ENCODE measurements at regions not wholly inside any gene's neighbourhood (a gene's known extent, or its start where the extent isn't known, plus 50 kb on each side); places are given as distances from the start of the nearest gene placed in this dataset.

DNA sequence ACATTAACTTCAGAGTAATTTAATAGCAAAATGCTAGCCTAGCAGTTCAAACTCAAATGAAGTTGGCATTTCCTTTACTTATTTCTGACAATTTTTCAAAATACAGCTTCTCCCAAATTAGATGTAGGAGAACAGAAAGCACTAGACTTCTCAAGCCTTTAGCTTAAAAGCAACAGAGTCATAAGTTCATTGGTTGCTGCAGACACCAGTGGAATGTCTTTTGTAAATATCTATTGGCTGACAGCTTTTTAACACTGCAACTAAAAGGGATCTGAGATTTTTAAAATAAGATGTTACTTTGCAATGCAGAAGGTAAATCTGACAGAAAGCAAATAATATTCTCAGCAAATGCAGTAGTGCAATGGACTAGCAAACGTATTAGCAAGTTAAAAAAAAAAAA is 259.3 kb downstream of the TBL1XR1 start:
- Mint-ChIP-seq H3K27ac (ENCODE audit: unreplicated experiment) (no peak overlapping the region), H3K36me3 (ENCODE audit: low read depth, unreplicated experiment) (no peaks in the 10 kb centered on the region), H3K4me3 (ENCODE audit: unreplicated experiment) (no peak overlapping the region), H3K9me3 (ENCODE audit: unreplicated experiment) (no peaks in the 10 kb centered on the region), H3K27me3 (ENCODE audit: low read depth, unreplicated experiment) (no peaks in the 10 kb centered on the region), H3K4me1 (ENCODE audit: low read depth, unreplicated experiment) (peaks cover 3% of the 10 kb centered on the region)
- H3K4me3 ChIP-seq (ENCODE audit: insufficient read depth, low read depth, low read length), result no peak overlapping the region
- no peak overlapping the region for H3K27ac ChIP-seq (ENCODE audit: low read depth, low read length)
- H3K27me3 ChIP-seq (ENCODE audit: insufficient read depth, low read length), result no peaks in the 10 kb centered on the region
- H4K20me1 ChIP-seq (ENCODE audit: insufficient read depth, low read length), result no peaks in the 10 kb centered on the region
- FAIRE-seq (no peak), DNase-seq (ENCODE audit: low read depth) (no peak)
- no peak overlapping the region for H3K9ac ChIP-seq (ENCODE audit: low read length)
- no peaks in the 10 kb centered on the region for H3K79me2 ChIP-seq (ENCODE audit: insufficient read depth, low read length)
- H3K4me2 ChIP-seq (ENCODE audit: low read length), result no peak overlapping the region
- H3K9me3 ChIP-seq (ENCODE audit: insufficient read depth, low read depth, low read length), result no peaks in the 10 kb centered on the region
- H3K36me3 ChIP-seq (ENCODE audit: insufficient read depth, low read length), result no peaks in the 10 kb centered on the region
- no peaks in the 10 kb centered on the region for H3K4me1 ChIP-seq (ENCODE audit: insufficient read depth, low read length)
- no peak overlapping the region for H2AFZ ChIP-seq (ENCODE audit: low read depth, low read length)
- TF ChIP-seq, protein P1, sequence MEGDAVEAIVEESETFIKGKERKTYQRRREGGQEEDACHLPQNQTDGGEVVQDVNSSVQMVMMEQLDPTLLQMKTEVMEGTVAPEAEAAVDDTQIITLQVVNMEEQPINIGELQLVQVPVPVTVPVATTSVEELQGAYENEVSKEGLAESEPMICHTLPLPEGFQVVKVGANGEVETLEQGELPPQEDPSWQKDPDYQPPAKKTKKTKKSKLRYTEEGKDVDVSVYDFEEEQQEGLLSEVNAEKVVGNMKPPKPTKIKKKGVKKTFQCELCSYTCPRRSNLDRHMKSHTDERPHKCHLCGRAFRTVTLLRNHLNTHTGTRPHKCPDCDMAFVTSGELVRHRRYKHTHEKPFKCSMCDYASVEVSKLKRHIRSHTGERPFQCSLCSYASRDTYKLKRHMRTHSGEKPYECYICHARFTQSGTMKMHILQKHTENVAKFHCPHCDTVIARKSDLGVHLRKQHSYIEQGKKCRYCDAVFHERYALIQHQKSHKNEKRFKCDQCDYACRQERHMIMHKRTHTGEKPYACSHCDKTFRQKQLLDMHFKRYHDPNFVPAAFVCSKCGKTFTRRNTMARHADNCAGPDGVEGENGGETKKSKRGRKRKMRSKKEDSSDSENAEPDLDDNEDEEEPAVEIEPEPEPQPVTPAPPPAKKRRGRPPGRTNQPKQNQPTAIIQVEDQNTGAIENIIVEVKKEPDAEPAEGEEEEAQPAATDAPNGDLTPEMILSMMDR (IDR thresholded peaks at IDR 0.05; ENCODE audit: insufficient read depth, low read depth, low read length), result no peak
- no peak for TF ChIP-seq EZH2 (IDR thresholded peaks at IDR 0.05; ENCODE audit: insufficient read depth, low read length)

DNA sequence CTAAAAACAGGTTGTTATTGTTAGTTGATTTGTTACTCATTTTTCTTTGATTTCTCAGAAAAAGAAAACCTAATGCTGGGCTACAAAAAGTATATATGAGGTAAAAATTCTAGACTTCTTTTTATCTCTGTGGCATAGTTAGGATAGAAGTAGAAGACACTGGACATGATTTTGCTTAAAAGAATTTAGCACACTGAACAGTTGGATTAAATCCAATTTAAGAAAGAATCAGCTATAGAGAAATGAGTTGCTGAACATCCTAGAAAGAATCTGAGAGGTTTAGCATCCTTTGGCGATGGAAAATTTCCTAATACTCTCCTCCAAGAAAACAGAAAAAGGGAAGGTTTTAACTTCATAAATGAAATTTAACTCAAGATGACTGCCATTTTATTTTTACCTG is 259.7 kb downstream of the TBL1XR1 start:
- Mint-ChIP-seq H3K4me1 (ENCODE audit: low read depth, unreplicated experiment) (peaks cover 3% of the 10 kb centered on the region), H3K27ac (ENCODE audit: unreplicated experiment) (no peak overlapping the region), H3K4me3 (ENCODE audit: unreplicated experiment) (no peak overlapping the region), H3K27me3 (ENCODE audit: low read depth, unreplicated experiment) (no peaks in the 10 kb centered on the region), H3K9me3 (ENCODE audit: unreplicated experiment) (no peaks in the 10 kb centered on the region), H3K36me3 (ENCODE audit: low read depth, unreplicated experiment) (no peaks in the 10 kb centered on the region)
- DNase-seq (ENCODE audit: low read depth) (peak; percentile 64), FAIRE-seq (no peak)
- Histone ChIP-seq H3K4me2 (ENCODE audit: low read length) (no peak overlapping the region), H3K79me2 (ENCODE audit: insufficient read depth, low read length) (no peaks in the 10 kb centered on the region), H3K27me3 (ENCODE audit: insufficient read depth, low read length) (no peaks in the 10 kb centered on the region), H2AFZ (ENCODE audit: low read depth, low read length) (no peak overlapping the region), H3K4me1 (ENCODE audit: insufficient read depth, low read length) (no peaks in the 10 kb centered on the region), H3K9ac (ENCODE audit: low read length) (no peak overlapping the region), H3K27ac (ENCODE audit: low read depth, low read length) (no peak overlapping the region), H3K9me3 (ENCODE audit: insufficient read depth, low read depth, low read length) (no peaks in the 10 kb centered on the region), H3K4me3 (ENCODE audit: insufficient read depth, low read depth, low read length) (no peak overlapping the region), H3K36me3 (ENCODE audit: insufficient read depth, low read length) (no peaks in the 10 kb centered on the region), H4K20me1 (ENCODE audit: insufficient read depth, low read length) (no peaks in the 10 kb centered on the region)
- TF ChIP-seq EZH2 (IDR thresholded peaks at IDR 0.05; ENCODE audit: insufficient read depth, low read length), result no peak
- TF ChIP-seq, protein P1 (IDR thresholded peaks at IDR 0.05; ENCODE audit: insufficient read depth, low read depth, low read length), result no peak

DNA sequence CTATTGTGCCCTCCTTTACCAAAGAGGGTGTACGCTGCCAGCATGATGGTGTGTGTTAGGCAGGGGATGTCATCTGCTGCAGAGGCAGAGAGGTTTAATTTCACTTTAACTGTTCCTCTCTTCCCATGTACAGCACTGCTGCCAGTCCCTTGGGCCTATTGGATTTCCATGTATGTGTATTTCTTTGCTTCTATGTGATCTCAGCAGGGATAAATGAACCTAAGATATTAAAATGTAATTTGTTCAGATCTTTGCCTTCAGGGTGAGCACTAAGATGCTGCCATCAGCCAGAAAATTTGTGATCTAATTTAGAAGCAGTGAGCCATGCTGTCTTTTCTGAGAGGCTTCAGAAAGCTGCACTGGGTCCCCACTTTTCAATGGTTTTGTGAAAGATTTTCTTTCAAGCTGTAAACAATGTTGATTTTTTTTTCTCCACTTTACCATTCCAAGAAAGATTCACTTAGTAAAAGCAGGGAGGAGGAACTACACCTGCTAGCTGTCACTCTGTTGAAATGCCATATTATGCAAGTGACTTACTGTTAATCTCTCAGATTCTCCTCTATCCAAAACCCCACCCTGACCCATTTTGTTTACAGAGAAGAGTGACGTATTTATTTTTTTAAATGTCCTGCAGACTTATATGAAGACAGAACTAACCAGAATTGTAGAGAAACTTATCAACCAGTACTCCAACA is 261.9 kb downstream of the TBL1XR1 start:
- no peaks in the 10 kb centered on the region for H3K36me3 ChIP-seq (ENCODE audit: insufficient read depth, low read length)
- FAIRE-seq (no peak), DNase-seq (ENCODE audit: low read depth) (no peak)
- no peak overlapping the region for H2AFZ ChIP-seq (ENCODE audit: low read depth, low read length)
- no peaks in the 10 kb centered on the region for H3K36me3 Mint-ChIP-seq (ENCODE audit: low read depth, unreplicated experiment)
- H3K27me3 Mint-ChIP-seq (ENCODE audit: low read depth, unreplicated experiment), result no peaks in the 10 kb centered on the region
- H3K9me3 ChIP-seq (ENCODE audit: insufficient read depth, low read depth, low read length), result no peaks in the 10 kb centered on the region
- H3K79me2 ChIP-seq (ENCODE audit: insufficient read depth, low read length), result no peaks in the 10 kb centered on the region
- H3K27ac Mint-ChIP-seq (ENCODE audit: unreplicated experiment), result no peak overlapping the region
- no peak overlapping the region for H3K4me3 ChIP-seq (ENCODE audit: insufficient read depth, low read depth, low read length)
- peaks cover 3% of the 10 kb centered on the region for H3K4me1 Mint-ChIP-seq (ENCODE audit: low read depth, unreplicated experiment)
- H3K27me3 ChIP-seq (ENCODE audit: insufficient read depth, low read length), result no peaks in the 10 kb centered on the region
- H3K4me2 ChIP-seq (ENCODE audit: low read length), result no peak overlapping the region
- no peak overlapping the region for H3K27ac ChIP-seq (ENCODE audit: low read depth, low read length)
- H3K4me3 Mint-ChIP-seq (ENCODE audit: unreplicated experiment), result no peak overlapping the region
- no peaks in the 10 kb centered on the region for H3K9me3 Mint-ChIP-seq (ENCODE audit: unreplicated experiment)
- no peak for TF ChIP-seq EZH2 (IDR thresholded peaks at IDR 0.05; ENCODE audit: insufficient read depth, low read length)
- TF ChIP-seq, protein P1 (IDR thresholded peaks at IDR 0.05; ENCODE audit: insufficient read depth, low read depth, low read length), result no peak
- no peaks in the 10 kb centered on the region for H3K4me1 ChIP-seq (ENCODE audit: insufficient read depth, low read length)
- H3K9ac ChIP-seq (ENCODE audit: low read length), result no peak overlapping the region
- no peaks in the 10 kb centered on the region for H4K20me1 ChIP-seq (ENCODE audit: insufficient read depth, low read length)

Measured in astrocyte (in vitro differentiated cells and primary cell).